Psoas muscle (tissue), 7 donors: ENCODE measurements at regions not wholly inside any gene's neighbourhood (a gene's known extent, or its start where the extent isn't known, plus 50 kb on each side); places are given as distances from the start of the nearest gene placed in this dataset.

ENCODE experiments used
- ATAC-seq, 4 donors: fragments of 200-7000 bp; cut with Tn5 transposase; one replicate each; pipeline ENCODE4 v1.9.1; 2020; ENCODE audit warnings: moderate library complexity in 3 of 4, mild to moderate bottlenecking in 2 of 4
- DNase-seq, 2 donors: peaks; one replicate each; pipeline ENCODE4 v3.0.0-alpha.2; 2020
- H3K27ac ChIP-seq: fragments of 200-600 bp; one replicate; pipeline ENCODE4 v1.8.0; 2022
- H3K27me3 ChIP-seq, 3 donors: fragments of 200-600 bp in 1 of 3; one replicate each; pipeline versions ENCODE4 v1.6.1 to v1.8.0; 2013 to 2022; ENCODE audit warnings: low read length in 2 of 3, mild to moderate bottlenecking in 2 of 3, moderate library complexity in 1 of 3; ENCODE audit not compliant: insufficient read depth in 3 of 3
- H3K36me3 ChIP-seq, 2 donors: fragments of 200-600 bp in 1 of 2; one replicate each; pipeline versions ENCODE4 v1.6.1 to v1.8.0; 2013 to 2022; ENCODE audit warnings: low read depth in 1 of 2, mild to moderate bottlenecking in 1 of 2, moderate library complexity in 1 of 2; ENCODE audit not compliant: insufficient read depth in 1 of 2
- H3K4me1 ChIP-seq: fragments of 200-600 bp; one replicate; pipeline ENCODE4 v1.8.0; 2022
- H3K4me3 ChIP-seq: fragments of 200-600 bp; one replicate; pipeline ENCODE4 v1.8.0; 2022; ENCODE audit warnings: mild to moderate bottlenecking
- H3K9me3 ChIP-seq: fragments of 200-600 bp; one replicate; pipeline ENCODE4 v1.8.0; 2022
- CTCF ChIP-seq: fragments of 200-600 bp; IDR thresholded peaks from one replicate; pipeline ENCODE4 v1.8.0; 2022; ENCODE audit warnings: antibody characterized with exemption
- WGBS, 3 donors: extraction: QIAGEN DNeasy Blood & Tissue Kit; methylation state at CpG; one replicate each; pipeline versions ENCODE4 v1.1.6 to v1.1.7; 2013; 5-methylcytosine and 5-hydroxymethylcytosine counted together
- intact Hi-C, 2 donors: fragments of 100-400 bp; cut with DNase I; formaldehyde crosslinking; loops; one replicate each; pipeline versions ENCODE4 v1.11.0 to v1.14.2; 2022
- donor health status: healthy with polysubstance abuse.
- donor health status: DM: no; HTN: no; CAD: no; lungs with moderate emphysema.
- donor health status: Bipolar disorder and iron deficiency.
- donor health status: healthy.
- donor health status: DM: yes; HTN: yes; CAD: no.
- donor health status: DM: no; HTN: no; CAD: no.
- donor health status: DM: yes; HTN: yes; CAD: no.

DNA sequence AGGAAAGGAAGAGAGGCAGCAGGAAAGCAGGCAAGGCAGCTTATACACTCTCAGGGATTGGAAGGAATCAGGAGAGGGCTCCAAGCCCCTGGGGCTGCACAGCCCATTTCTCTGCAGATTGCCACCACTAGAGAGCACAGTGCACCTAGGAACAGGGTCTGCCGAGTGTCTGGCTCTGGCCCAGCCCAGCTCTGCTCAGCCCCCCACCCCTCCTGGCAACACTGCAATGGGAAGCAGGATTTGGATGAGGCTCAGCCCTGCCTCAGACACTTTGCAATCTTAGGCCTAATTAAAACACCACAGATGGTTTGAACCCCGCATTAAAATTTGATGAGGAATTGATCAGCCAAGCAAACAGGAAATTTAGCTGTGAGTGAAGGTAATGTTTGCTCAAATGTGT is 252.7 kb downstream of the DHX35 start:
- intact Hi-C loops = no loop called here
- no peak for TF ChIP-seq CTCF
- Histone ChIP-seq H3K27me3 (peaks cover 0 to 2% (median 0%) of the 10 kb centered on the region in 3 donors), H3K27ac (no peak overlapping the region), H3K36me3 (no peaks in the 10 kb centered on the region), H3K4me3 (no peak overlapping the region), H3K9me3 (no peaks in the 10 kb centered on the region), H3K4me1 (peaks cover 6% of the 10 kb centered on the region)
- ATAC-seq = no peak
- DNase-seq = no peak
- WGBS, 3 donors = 26 to 35% (median 31%) methylated on average over 2 of the region's 2 CpGs

DNA sequence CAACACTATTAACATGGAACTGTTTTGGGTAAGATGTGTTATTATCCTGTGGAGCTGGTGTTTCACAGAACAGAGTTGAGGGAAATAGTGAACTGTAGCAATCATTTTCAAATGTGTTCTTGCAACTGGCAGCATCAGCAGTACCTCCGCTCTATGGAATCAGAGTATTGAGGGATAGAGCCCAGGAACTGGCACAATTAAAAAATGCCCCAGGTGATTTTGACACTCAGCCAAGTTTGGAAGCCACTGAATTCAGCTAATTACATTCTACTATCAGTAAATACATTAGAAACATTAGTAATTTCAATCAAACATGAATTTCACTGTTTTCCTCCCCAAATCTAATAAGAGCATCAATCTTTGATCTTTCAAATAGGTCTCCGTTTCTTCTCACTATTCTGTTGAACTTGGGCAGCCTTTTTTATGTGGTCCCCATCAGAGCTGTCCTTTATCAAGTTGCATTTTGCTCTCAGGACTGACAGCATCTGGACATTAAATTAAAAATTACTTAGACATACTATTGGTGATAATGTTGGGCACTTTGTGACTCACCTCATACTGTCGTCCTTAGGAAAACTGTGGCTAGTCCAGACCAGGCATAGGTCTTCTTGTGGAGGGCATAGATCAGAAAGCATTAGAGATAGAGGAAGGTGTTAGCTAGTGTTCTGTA is 251.5 kb downstream of the DHX35 start:
- H3K4me3 ChIP-seq = no peak overlapping the region
- TF ChIP-seq CTCF = no peak
- peaks cover 6% of the 10 kb centered on the region for H3K4me1 ChIP-seq
- ATAC-seq = no peak
- H3K36me3 ChIP-seq = no peaks in the 10 kb centered on the region
- H3K27me3 ChIP-seq = peaks cover 0 to 2% (median 0%) of the 10 kb centered on the region in 3 donors
- no peaks in the 10 kb centered on the region for H3K9me3 ChIP-seq
- H3K27ac ChIP-seq = no peak overlapping the region
- intact Hi-C loops = no loop called here
- DNase-seq = no peak
- WGBS, 3 donors = 85 to 91% (median 89%) methylated on average over 3 of the region's 3 CpGs

GRCh38 chr20:39211060-39211748 is 249.1 kb downstream of the DHX35 start:
- no peak for TF ChIP-seq CTCF
- 72 to 75% (median 74%) methylated on average over 5 of the region's 5 CpGs for WGBS, 3 donors
- intact Hi-C loops = no loop called here
- Histone ChIP-seq H3K27ac (no peak overlapping the region), H3K36me3 (no peaks in the 10 kb centered on the region), H3K27me3 (peaks cover 0 to 1% (median 0%) of the 10 kb centered on the region in 3 donors), H3K4me3 (no peak overlapping the region), H3K9me3 (no peaks in the 10 kb centered on the region), H3K4me1 (peaks cover 22% of the 10 kb centered on the region)
- ATAC-seq (no peak), DNase-seq (no peak)

GRCh38 chr20:39210341-39211036 is 248.3 kb downstream of the DHX35 start:
- 41 to 50% (median 42%) methylated on average over 11 of the region's 11 CpGs for WGBS, 3 donors
- ATAC-seq = no peak

More at GRCh38 chr20:39210341-39211036, 248.3 kb downstream of the DHX35 start:
- intact Hi-C loops = no loop called here
- H3K9me3 ChIP-seq = no peaks in the 10 kb centered on the region
- DNase-seq = no peak
- H3K27me3 ChIP-seq = no peaks in the 10 kb centered on the region
- H3K4me3 ChIP-seq = no peak overlapping the region
- TF ChIP-seq CTCF = no peak
- no peak overlapping the region for H3K27ac ChIP-seq
- no peaks in the 10 kb centered on the region for H3K36me3 ChIP-seq
- H3K4me1 ChIP-seq = peaks cover 22% of the 10 kb centered on the region
